Activated CD4-positive, alpha-beta T cell treated with anti-CD3 and anti-CD28 coated beads, Interleukin-2, amount 50 U/mL, for 48 hours (primary cell): ENCODE measurements at regions not wholly inside any gene's neighbourhood (a gene's known extent, or its start where the extent isn't known, plus 50 kb on each side); places are given as distances from the start of the nearest gene placed in this dataset.
A peak's percentile ranks its signal among the peaks of the same experiment; 100 is the strongest.
"Not testable (repeated sequence)": the region's sequence is repeated elsewhere in the genome, so short reads cannot be mapped to it uniquely, and the experiment has no call there.

Source experiments
- DNase-seq, 2 experiments: peaks; one replicate each; pipeline ENCODE4 v3.0.0-alpha.2; 2020

GRCh38 chr12:34198924-34199323 is 176.6 kb downstream of the ALG10 start:
- DNase-seq = no peak

DNA sequence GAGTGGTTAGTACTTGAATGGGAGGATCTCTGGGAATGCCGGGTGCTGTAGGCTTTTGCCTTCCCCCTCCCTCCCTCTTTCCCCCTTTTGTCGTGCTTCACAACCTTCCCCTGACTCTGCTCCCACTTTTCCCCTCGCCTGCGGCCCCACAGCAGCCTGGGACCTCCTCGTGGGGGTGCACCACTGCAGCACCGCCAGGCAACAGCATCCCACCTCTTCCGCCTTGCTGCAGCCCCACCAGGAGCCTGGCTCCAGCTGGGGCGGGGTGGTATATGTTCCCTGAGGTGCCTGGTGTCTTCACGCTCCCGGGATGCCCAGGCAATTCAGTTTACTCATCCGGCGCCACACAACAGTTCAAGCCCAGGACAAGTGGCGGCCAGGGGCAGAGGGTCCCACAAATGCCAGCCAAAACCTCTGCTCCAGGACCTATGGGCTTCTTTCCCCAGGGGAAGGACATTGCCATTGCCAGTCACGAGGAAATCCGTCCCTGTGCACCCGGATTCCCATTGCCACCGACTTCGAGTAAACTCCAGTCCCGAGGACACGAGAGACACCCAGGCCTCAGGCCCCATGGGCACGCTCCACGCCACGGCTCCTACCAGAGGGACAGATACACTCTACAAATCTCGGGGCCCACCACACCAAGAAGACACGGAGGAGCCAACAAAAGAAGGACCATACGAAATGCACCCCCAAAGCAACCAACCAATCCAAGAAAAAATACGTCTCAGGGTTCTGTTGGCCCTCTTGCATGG is 181.7 kb downstream of the ALG10 start:
- no peak for DNase-seq

- DNase-seq = no peak
These were observed 182.6 kb downstream of the ALG10 start for GRCh38 chr12:34204830-34205285.

DNA sequence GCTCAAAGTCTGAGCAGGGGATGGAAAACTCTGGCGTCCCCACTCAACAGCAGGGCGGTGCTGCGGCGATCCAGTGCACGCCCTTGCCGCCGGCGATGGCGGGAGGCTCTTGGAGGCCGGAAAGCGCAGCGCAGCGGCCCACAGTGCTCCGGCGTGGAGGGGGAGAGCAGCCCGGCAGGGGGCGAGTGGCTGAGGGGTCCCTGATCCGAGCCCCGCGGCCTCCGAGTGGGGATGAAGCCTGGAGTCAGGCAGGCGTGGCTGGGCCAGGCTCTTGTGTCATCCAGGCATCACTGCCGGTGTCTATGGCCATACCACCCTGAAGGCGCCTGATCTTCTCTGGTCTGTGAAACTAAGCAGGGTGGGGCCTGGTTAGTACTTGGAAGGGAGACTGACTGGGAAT is 183.1 kb downstream of the ALG10 start:
- no peak for DNase-seq

- DNase-seq = no peak
These were observed 183.9 kb downstream of the ALG10 start for GRCh38 chr12:34206061-34206785.

DNA sequence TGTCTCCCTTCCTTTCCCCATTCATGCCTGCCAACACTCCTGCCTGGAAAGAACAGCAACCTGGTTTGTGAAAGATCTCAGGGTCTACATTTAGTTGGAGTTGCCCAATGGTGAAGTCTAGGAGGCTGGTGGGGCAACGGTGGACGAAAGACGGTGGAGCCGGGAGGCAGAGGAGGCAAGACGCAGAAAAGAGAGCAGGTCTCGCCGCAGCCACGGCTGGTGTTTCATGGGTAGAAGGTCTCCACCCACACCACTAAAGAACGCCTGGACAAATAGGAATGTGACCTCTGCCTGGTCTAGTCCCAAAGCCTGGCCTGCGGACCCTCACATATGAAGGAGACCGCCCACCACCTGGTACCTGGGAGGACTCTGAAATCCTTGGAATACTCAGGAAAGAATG is 185.6 kb downstream of the ALG10 start:
- DNase-seq = no peak

GRCh38 chr12:34208331-34209258 is 186.3 kb downstream of the ALG10 start:
- no peak for DNase-seq

DNA sequence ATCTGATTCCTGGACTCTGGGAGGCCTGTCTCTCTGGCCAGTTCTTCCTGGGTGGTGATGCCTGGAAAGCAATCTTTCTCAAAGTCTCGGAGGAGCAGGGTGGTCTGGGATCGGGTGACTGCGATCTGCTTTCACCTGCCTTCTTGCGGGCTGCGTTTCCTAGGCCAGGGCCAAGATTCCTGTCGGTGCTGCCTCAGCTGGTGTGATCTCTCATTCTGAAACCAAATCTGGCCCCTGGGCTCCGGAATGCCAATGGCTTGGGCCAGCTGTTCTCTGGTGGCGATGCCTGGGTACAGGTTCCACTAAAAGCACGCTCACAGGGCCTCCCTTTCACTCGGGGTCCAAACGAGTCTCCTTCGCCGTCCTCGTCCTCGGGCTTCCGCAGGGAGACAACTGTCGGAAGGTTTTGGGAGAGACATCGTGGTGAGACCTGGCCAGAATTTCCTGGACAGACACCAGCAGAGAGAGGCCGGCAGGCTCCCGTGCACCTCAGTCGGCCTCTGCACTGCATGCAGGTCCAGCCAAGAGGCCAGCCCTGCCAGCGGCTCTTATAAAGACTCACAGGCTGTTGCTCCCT is 187.1 kb downstream of the ALG10 start:
- no peak for DNase-seq

- DNase-seq = no peak
These were observed 187.9 kb downstream of the ALG10 start for GRCh38 chr12:34210183-34210582.

DNA sequence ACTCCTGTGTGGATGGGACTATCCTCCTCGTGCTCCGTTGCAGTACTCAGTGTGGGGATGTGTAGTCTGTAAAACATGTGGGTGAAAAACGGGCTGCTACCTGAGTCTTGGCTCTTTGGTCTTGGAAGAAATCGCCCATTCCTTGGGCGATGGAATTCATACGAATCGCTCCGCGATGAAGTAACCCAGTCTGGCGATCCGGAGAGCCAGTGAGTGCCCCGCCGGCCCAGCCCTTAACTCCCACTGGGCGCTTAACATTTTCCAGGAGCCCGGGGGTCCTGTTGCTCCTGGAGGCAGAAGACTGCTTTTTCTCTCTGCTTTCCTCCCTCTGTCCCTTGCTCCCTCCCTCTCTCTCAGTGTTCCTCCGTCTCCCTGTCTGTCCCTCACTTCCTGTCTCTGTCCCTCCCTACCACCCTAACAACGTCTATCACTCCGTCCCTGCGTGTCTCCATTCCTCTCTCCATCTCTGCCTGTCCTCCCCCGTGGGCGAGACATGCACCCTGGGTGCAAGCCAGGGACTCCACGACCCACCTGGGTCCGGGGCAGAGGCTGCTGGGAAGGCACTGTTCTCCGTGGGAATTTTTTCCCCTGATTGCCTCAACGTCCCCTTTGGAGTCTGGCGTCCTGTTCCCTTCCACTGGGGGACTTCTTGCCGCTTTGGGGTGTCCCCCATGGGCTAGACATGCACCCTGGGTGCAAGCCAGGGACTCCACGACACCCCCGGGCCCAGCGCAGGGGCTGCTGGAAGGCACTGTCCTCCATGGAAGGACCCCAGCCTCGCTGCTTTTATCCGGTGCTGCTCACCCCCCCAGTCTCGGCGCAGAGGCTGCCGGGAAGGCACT is 188.6 kb downstream of the ALG10 start:
- DNase-seq = no peak

- no peak for DNase-seq
These were observed 190.4 kb downstream of the ALG10 start for GRCh38 chr12:34212651-34213050.

GRCh38 chr12:34214011-34214410 is 191.7 kb downstream of the ALG10 start:
- DNase-seq = no peak

DNA sequence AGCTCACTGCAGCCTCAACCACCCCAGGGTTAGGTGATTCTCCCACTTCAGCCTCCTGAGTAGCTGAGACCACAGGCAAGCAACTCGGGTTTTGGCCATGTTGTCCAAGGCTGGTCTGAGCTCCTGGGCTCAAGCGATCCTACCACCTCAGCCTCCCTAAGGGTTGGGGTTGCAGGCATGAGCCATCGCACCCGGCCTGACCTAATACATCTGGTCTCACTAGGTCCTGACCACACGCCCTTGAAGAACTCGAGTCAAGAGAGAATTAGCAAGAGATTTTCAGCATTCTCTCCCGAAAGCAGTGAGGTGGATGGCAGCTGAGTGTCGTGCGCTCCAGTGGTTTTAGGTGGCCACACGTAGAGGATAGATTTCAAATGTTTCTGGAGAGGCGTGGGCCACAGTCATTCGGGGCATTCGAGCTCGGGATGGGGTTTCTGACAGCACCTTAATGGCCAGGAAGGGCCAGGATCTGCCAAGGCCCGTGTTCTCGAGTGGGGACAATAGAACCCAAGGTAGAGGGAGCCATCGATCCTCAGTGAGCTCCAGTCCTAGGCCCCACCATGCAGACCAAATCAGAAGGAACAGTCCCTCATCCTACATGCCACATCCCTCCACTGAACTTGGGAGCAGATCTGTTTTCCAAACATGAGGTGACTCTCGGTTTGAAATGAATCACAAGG is 193.1 kb downstream of the ALG10 start:
- no peak for DNase-seq

- DNase-seq = no peak
These were observed 193.6 kb downstream of the ALG10 start for GRCh38 chr12:34215893-34216285.

GRCh38 chr12:34217660-34218059 is 195.4 kb downstream of the ALG10 start:
- DNase-seq = no peak

- peak; percentile 75 to 80 for DNase-seq
These were observed 196.1 kb downstream of the ALG10 start for GRCh38 chr12:34218193-34219045.

DNA sequence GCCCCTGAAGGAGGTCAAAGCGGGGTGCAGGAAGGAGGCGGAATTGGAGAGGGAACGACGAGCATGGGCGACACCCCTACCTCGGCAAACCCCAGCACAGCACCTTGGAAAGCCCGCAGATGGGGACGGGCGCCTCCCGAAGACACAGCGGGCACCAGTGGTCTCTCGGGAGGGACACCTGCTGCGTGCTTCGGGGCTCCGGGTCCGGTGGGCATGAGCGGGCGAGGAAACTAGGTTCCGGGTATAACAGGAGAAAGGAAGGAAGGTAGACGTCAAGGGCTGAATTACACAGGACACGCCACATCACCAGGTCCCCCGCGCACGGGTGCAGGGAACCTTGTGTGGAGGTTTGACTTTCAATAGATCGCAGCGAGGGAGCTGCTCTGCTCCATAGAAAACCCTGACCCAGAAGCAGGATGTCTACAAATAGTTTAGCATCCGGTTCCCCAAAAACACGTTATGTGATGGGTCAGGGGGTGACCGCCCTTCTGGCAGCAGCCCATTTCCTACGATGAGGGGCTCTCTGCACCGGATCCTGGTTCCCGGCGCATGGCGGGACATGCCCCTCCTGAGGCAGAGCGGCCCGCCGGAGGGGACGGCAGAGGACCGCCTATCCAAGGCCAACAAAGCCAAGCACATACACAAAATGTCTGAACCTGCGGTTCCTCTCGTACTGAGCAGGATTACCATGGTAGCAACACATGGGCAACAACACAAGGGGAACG is 196.9 kb downstream of the ALG10 start:
- peak in 1 of 2 experiments; percentile 13 for DNase-seq

- not testable (repeated sequence) for DNase-seq
These were observed 197.8 kb downstream of the ALG10 start for GRCh38 chr12:34220079-34220478.

DNA sequence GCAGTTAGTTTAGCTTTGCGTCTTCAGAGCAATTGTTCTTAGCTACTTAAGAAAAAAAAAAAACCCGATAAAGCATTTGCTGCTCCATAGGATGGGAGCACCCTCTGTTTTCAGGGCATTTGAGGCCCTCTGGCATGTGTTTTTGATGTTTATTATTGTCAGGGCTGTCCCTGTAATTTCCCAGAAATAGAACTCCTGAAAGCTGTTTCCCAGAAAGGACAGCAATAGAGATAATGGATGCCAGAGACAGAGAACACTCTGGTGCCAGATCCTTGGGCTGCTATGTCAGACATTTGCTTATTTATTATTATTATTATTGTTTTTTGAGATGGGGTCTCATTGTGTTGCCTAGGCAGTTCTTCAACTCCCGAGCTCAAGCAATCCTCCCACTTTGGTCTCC is 201.3 kb downstream of the ALG10 start:
- no peak for DNase-seq

GRCh38 chr12:34226044-34226443 is 203.7 kb downstream of the ALG10 start:
- DNase-seq = not testable (repeated sequence)
